Osteoblast (primary cell): ENCODE measurements at regions not wholly inside any gene's neighbourhood (a gene's known extent, or its start where the extent isn't known, plus 50 kb on each side); places are given as distances from the start of the nearest gene placed in this dataset.

Experiments
- DNase-seq: peaks from one replicate; pipeline ENCODE4 v3.0.0; 2011; ENCODE audit warnings: low spot score, mixed read lengths; ENCODE audit not compliant: insufficient read length; ENCODE audit errors: missing footprints
- H2AFZ ChIP-seq: 2 replicates; pipeline ENCODE4 v1.6.0; 2011; ENCODE audit warnings: mild to moderate bottlenecking, low read length
- H3K27ac ChIP-seq: 2 replicates; pipeline ENCODE4 v1.5.1; 2011; ENCODE audit warnings: mild to moderate bottlenecking, low read depth, low read length, moderate library complexity
- H3K27me3 ChIP-seq: 2 replicates; pipeline ENCODE4 v1.6.0; 2012; ENCODE audit warnings: mild to moderate bottlenecking, control low read depth, inconsistent platforms, low read length, moderate library complexity; ENCODE audit not compliant: insufficient read depth
- H3K36me3 ChIP-seq: 2 replicates; pipeline ENCODE4 v1.5.1; 2011; ENCODE audit warnings: mild to moderate bottlenecking, low read length, control low read depth, moderate library complexity; ENCODE audit not compliant: insufficient read depth
- H3K4me1 ChIP-seq: 2 replicates; pipeline ENCODE4 v1.5.1; 2011; ENCODE audit warnings: mild to moderate bottlenecking, low read length, control low read depth, moderate library complexity; ENCODE audit not compliant: insufficient read depth
- H3K4me2 ChIP-seq: 2 replicates; pipeline ENCODE4 v1.6.0; 2011; ENCODE audit warnings: mild to moderate bottlenecking, low read length; ENCODE audit not compliant: insufficient read depth
- H3K4me3 ChIP-seq: fragments of 200-600 bp; sonication (generic); 3 replicates; pipeline ENCODE4 v1.5.1; 2012; ENCODE audit warnings: mild to moderate bottlenecking, low read length, inconsistent platforms; ENCODE audit not compliant: insufficient read depth
- H3K79me2 ChIP-seq: 2 replicates; pipeline ENCODE4 v1.6.0; 2012; ENCODE audit warnings: mild to moderate bottlenecking, low read length, control low read depth, inconsistent platforms; ENCODE audit not compliant: insufficient read depth
- H3K9me3 ChIP-seq: 2 replicates; pipeline ENCODE4 v1.5.1; 2011; ENCODE audit warnings: low read depth, low read length, control low read depth
- H4K20me1 ChIP-seq: 2 replicates; pipeline ENCODE4 v1.6.0; 2012; ENCODE audit warnings: mild to moderate bottlenecking, low read length, control low read depth; ENCODE audit not compliant: insufficient read depth
- TF ChIP-seq, protein P1 (sequence below): IDR thresholded peaks from 2 replicates; pipeline ENCODE4 v1.5.1; 2011; ENCODE audit warnings: mild to moderate bottlenecking, low read depth, low read length, moderate library complexity; ENCODE audit errors: extremely low read depth

- Histone ChIP-seq H3K4me1 (peaks cover 33% of the 10 kb centered on the region), H3K4me2 (no peak overlapping the region), H4K20me1 (no peaks in the 10 kb centered on the region), H3K27ac (no peak overlapping the region), H3K9me3 (no peaks in the 10 kb centered on the region), H3K36me3 (no peaks in the 10 kb centered on the region), H3K4me3 (no peak overlapping the region), H3K27me3 (no peaks in the 10 kb centered on the region), H3K79me2 (no peaks in the 10 kb centered on the region), H2AFZ (no peak overlapping the region)
- TF ChIP-seq, protein P1, sequence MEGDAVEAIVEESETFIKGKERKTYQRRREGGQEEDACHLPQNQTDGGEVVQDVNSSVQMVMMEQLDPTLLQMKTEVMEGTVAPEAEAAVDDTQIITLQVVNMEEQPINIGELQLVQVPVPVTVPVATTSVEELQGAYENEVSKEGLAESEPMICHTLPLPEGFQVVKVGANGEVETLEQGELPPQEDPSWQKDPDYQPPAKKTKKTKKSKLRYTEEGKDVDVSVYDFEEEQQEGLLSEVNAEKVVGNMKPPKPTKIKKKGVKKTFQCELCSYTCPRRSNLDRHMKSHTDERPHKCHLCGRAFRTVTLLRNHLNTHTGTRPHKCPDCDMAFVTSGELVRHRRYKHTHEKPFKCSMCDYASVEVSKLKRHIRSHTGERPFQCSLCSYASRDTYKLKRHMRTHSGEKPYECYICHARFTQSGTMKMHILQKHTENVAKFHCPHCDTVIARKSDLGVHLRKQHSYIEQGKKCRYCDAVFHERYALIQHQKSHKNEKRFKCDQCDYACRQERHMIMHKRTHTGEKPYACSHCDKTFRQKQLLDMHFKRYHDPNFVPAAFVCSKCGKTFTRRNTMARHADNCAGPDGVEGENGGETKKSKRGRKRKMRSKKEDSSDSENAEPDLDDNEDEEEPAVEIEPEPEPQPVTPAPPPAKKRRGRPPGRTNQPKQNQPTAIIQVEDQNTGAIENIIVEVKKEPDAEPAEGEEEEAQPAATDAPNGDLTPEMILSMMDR, result no peak
- no peak for DNase-seq
These were observed 507.1 kb downstream of the TLE4 start for GRCh38 chr9:80078826-80079225.

DNA sequence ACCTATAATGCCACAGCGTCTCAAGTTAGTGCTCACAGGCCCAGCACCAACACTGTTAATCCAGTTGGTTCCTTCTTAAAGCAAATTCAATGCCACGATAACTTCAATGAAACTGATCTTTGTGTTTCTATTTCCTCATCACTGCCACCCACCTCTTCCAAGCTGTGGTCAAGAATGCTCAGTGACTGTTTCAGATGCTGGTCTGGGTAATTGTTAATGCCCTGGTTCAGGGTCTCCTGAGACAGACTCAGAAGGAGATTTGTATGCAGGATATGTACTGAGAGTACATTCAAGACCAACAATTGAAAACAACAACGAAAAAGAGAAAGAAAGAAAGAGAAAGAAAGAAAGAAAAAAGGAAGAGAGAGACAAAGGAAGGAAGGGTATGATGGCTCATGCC lies 505.3 kb downstream of the TLE4 start:
- Histone ChIP-seq H4K20me1 (no peaks in the 10 kb centered on the region), H3K4me3 (peak overlapping the region; percentile 8), H3K9me3 (no peaks in the 10 kb centered on the region), H3K27ac (peak overlapping the region; percentile 36), H3K4me1 (peaks cover 33% of the 10 kb centered on the region), H3K4me2 (peak overlapping the region; percentile 32), H3K27me3 (no peaks in the 10 kb centered on the region), H3K79me2 (no peaks in the 10 kb centered on the region), H2AFZ (peak overlapping the region; percentile 71), H3K36me3 (no peaks in the 10 kb centered on the region)
- TF ChIP-seq, protein P1, result no peak
- DNase-seq, result no peak

DNA sequence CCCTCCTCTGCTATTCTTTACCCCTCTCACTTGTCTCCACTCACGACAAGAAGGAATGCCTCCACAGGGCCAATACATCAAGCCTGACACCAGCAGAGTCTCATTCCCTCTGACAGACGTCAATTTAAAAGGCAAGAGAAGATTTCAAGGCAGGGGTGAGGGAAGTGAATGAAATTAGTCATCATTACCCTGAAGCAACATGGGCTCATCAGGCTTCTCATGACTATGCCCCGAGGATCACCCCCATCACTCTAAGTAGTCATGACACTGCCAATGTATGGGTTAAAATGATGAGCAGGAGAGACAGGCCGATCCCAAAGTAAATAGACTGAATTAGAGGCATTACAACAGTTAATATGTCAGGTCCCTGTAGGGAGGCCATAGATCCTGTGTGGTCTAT lies 504.4 kb downstream of the TLE4 start:
- no peak overlapping the region for H3K27ac ChIP-seq
- no peaks in the 10 kb centered on the region for H3K79me2 ChIP-seq
- H3K4me3 ChIP-seq, result no peak overlapping the region

GRCh38 chr9:80074439-80074838 lies 502.7 kb downstream of the TLE4 start:
- TF ChIP-seq, protein P1, result no peak
- no peak overlapping the region for H3K4me3 ChIP-seq
- no peaks in the 10 kb centered on the region for H3K9me3 ChIP-seq
- H3K4me1 ChIP-seq, result peaks cover 33% of the 10 kb centered on the region
- H3K27me3 ChIP-seq, result no peaks in the 10 kb centered on the region
- H3K4me2 ChIP-seq, result peak overlapping the region; percentile 1
- no peaks in the 10 kb centered on the region for H3K79me2 ChIP-seq
- peak overlapping the region; percentile 39 for H2AFZ ChIP-seq
- H4K20me1 ChIP-seq, result no peaks in the 10 kb centered on the region
- DNase-seq, result no peak
- H3K27ac ChIP-seq, result peak overlapping the region; percentile 7
- H3K36me3 ChIP-seq, result no peaks in the 10 kb centered on the region

More for the DNA sequence above, 504.4 kb downstream of the TLE4 start:
- no peak overlapping the region for H2AFZ ChIP-seq
- DNase-seq, result no peak
- peaks cover 33% of the 10 kb centered on the region for H3K4me1 ChIP-seq
- H3K9me3 ChIP-seq, result no peaks in the 10 kb centered on the region
- no peaks in the 10 kb centered on the region for H3K36me3 ChIP-seq
- H3K27me3 ChIP-seq, result no peaks in the 10 kb centered on the region
- H4K20me1 ChIP-seq, result no peaks in the 10 kb centered on the region
- TF ChIP-seq, protein P1, result no peak
- no peak overlapping the region for H3K4me2 ChIP-seq
